GM23338 (cell line): ENCODE measurements at regions not wholly inside any gene's neighbourhood (a gene's known extent, or its start where the extent isn't known, plus 50 kb on each side); places are given as distances from the start of the nearest gene placed in this dataset.

Experiments used
- CREB1 ChIP-seq: fragments of 250-450 bp; sonication (Bioruptor Pico); IDR thresholded peaks from 2 replicates; pipeline ENCODE4 v1.5.0; 2020; ENCODE audit warnings: low read depth, mild to moderate bottlenecking, moderate library complexity
- EZH2 ChIP-seq: fragments of 200-600 bp; sonication (generic); IDR thresholded peaks from one replicate; pipeline ENCODE4 v1.8.0; 2017; ENCODE audit warnings: antibody characterized with exemption, mild to moderate bottlenecking, low read depth; ENCODE audit not compliant: unreplicated experiment
- EZH2phosphoT487 ChIP-seq: fragments of 200-600 bp; sonication (generic); IDR thresholded peaks from one replicate; pipeline ENCODE4 v1.8.1; 2018; ENCODE audit warnings: antibody characterized with exemption; ENCODE audit not compliant: unreplicated experiment
- JUNB ChIP-seq: IDR thresholded peaks from one replicate; pipeline ENCODE4 v1.6.1; 2016; ENCODE audit warnings: antibody characterized with exemption; ENCODE audit not compliant: unreplicated experiment
- NANOG ChIP-seq: IDR thresholded peaks from 2 replicates; pipeline ENCODE4 v1.6.1; 2016; ENCODE audit warnings: antibody characterized with exemption, borderline replicate concordance
- POLR2AphosphoS5 ChIP-seq: IDR thresholded peaks from 2 replicates; pipeline ENCODE4 v1.6.1; 2016; ENCODE audit warnings: antibody characterized with exemption, low read depth
- STAT1 ChIP-seq: IDR thresholded peaks from one replicate; pipeline ENCODE4 v1.6.1; 2016; ENCODE audit warnings: antibody characterized with exemption; ENCODE audit not compliant: unreplicated experiment
- ZNF114 ChIP-seq: fragments of 250-450 bp; sonication (Bioruptor Pico); IDR thresholded peaks from 2 replicates; pipeline ENCODE4 v1.5.0; 2020; ENCODE audit warnings: mild to moderate bottlenecking, moderate library complexity
- ZNF331 ChIP-seq: fragments of 250-450 bp; sonication (Bioruptor Pico); IDR thresholded peaks from 2 replicates; pipeline ENCODE4 v1.5.0; 2020; ENCODE audit warnings: low read depth, mild to moderate bottlenecking, moderate library complexity
- TF ChIP-seq, protein P1 (sequence below), 2 experiments: fragments of 200-600 bp in 1 of 2; sonication (generic) in 1 of 2; conservative IDR thresholded peaks; 2 replicates each; pipeline versions ENCODE4 v1.5.1 to v1.6.1; 2016 to 2017; ENCODE audit warnings: antibody characterized with exemption in 2 of 2, low read depth in 2 of 2, mild to moderate bottlenecking in 2 of 2, moderate library complexity in 1 of 2
- TF ChIP-seq, protein P2 (sequence below): IDR thresholded peaks from one replicate; pipeline ENCODE4 v1.6.1; 2018; ENCODE audit warnings: antibody characterized with exemption; ENCODE audit not compliant: unreplicated experiment
- TF ChIP-seq, protein P3 (sequence below): fragments of 250-450 bp; sonication (Bioruptor Pico); IDR thresholded peaks from 2 replicates; pipeline ENCODE4 v1.5.0; 2020; ENCODE audit warnings: mild to moderate bottlenecking, moderate library complexity

DNA sequence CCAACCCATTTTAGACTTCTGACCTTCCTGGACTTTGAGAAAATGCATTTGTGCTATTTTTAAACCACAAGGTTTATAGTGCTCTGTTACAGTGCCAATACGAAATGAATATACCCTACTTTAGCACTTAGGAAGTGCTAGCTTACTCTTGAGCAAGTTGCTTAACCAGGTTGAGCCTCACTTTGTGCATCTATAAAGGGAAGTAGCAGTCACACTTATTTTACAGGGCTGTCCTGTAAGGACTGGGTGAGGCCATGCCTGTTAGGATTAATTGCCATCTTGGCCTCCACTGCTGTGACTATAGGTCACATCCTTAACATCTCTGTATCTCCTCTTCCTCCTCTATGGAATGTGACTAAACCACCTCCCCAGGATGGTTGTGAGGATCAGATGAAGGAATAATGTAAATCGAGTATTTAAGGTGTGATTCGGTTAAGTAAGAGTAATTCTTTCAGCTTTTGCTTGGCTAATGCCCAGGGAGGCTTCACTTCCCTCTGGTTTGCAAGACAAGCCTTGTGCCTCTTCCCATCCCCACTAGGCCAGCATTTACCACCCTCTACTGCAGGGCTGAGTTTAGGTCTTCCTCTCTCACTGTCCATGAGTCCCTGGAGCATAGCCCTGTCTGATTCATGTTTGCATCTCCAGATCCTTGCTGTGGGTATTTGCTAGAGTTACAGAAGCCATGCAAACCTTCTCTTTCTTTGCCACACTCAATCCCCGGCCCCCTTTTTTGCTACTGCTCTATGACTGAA, 341.2 kb downstream of the ZNF521 start:
- TF ChIP-seq, protein P1, sequence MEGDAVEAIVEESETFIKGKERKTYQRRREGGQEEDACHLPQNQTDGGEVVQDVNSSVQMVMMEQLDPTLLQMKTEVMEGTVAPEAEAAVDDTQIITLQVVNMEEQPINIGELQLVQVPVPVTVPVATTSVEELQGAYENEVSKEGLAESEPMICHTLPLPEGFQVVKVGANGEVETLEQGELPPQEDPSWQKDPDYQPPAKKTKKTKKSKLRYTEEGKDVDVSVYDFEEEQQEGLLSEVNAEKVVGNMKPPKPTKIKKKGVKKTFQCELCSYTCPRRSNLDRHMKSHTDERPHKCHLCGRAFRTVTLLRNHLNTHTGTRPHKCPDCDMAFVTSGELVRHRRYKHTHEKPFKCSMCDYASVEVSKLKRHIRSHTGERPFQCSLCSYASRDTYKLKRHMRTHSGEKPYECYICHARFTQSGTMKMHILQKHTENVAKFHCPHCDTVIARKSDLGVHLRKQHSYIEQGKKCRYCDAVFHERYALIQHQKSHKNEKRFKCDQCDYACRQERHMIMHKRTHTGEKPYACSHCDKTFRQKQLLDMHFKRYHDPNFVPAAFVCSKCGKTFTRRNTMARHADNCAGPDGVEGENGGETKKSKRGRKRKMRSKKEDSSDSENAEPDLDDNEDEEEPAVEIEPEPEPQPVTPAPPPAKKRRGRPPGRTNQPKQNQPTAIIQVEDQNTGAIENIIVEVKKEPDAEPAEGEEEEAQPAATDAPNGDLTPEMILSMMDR (conservative IDR thresholded peaks at IDR 0.05; ENCODE audit: low read depth in 2 of 2), result no peak
- TF ChIP-seq POLR2AphosphoS5 (no peak), EZH2phosphoT487 (no peak), JUNB (no peak), EZH2 (no peak), ZNF331 (CRISPR knock-in tag) (no peak), CREB1 (CRISPR knock-in tag) (no peak), NANOG (no peak), STAT1 (no peak), ZNF114 (CRISPR knock-in tag) (no peak)
- TF ChIP-seq, protein P2, sequence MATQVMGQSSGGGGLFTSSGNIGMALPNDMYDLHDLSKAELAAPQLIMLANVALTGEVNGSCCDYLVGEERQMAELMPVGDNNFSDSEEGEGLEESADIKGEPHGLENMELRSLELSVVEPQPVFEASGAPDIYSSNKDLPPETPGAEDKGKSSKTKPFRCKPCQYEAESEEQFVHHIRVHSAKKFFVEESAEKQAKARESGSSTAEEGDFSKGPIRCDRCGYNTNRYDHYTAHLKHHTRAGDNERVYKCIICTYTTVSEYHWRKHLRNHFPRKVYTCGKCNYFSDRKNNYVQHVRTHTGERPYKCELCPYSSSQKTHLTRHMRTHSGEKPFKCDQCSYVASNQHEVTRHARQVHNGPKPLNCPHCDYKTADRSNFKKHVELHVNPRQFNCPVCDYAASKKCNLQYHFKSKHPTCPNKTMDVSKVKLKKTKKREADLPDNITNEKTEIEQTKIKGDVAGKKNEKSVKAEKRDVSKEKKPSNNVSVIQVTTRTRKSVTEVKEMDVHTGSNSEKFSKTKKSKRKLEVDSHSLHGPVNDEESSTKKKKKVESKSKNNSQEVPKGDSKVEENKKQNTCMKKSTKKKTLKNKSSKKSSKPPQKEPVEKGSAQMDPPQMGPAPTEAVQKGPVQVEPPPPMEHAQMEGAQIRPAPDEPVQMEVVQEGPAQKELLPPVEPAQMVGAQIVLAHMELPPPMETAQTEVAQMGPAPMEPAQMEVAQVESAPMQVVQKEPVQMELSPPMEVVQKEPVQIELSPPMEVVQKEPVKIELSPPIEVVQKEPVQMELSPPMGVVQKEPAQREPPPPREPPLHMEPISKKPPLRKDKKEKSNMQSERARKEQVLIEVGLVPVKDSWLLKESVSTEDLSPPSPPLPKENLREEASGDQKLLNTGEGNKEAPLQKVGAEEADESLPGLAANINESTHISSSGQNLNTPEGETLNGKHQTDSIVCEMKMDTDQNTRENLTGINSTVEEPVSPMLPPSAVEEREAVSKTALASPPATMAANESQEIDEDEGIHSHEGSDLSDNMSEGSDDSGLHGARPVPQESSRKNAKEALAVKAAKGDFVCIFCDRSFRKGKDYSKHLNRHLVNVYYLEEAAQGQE, result no peak
- TF ChIP-seq, protein P3, sequence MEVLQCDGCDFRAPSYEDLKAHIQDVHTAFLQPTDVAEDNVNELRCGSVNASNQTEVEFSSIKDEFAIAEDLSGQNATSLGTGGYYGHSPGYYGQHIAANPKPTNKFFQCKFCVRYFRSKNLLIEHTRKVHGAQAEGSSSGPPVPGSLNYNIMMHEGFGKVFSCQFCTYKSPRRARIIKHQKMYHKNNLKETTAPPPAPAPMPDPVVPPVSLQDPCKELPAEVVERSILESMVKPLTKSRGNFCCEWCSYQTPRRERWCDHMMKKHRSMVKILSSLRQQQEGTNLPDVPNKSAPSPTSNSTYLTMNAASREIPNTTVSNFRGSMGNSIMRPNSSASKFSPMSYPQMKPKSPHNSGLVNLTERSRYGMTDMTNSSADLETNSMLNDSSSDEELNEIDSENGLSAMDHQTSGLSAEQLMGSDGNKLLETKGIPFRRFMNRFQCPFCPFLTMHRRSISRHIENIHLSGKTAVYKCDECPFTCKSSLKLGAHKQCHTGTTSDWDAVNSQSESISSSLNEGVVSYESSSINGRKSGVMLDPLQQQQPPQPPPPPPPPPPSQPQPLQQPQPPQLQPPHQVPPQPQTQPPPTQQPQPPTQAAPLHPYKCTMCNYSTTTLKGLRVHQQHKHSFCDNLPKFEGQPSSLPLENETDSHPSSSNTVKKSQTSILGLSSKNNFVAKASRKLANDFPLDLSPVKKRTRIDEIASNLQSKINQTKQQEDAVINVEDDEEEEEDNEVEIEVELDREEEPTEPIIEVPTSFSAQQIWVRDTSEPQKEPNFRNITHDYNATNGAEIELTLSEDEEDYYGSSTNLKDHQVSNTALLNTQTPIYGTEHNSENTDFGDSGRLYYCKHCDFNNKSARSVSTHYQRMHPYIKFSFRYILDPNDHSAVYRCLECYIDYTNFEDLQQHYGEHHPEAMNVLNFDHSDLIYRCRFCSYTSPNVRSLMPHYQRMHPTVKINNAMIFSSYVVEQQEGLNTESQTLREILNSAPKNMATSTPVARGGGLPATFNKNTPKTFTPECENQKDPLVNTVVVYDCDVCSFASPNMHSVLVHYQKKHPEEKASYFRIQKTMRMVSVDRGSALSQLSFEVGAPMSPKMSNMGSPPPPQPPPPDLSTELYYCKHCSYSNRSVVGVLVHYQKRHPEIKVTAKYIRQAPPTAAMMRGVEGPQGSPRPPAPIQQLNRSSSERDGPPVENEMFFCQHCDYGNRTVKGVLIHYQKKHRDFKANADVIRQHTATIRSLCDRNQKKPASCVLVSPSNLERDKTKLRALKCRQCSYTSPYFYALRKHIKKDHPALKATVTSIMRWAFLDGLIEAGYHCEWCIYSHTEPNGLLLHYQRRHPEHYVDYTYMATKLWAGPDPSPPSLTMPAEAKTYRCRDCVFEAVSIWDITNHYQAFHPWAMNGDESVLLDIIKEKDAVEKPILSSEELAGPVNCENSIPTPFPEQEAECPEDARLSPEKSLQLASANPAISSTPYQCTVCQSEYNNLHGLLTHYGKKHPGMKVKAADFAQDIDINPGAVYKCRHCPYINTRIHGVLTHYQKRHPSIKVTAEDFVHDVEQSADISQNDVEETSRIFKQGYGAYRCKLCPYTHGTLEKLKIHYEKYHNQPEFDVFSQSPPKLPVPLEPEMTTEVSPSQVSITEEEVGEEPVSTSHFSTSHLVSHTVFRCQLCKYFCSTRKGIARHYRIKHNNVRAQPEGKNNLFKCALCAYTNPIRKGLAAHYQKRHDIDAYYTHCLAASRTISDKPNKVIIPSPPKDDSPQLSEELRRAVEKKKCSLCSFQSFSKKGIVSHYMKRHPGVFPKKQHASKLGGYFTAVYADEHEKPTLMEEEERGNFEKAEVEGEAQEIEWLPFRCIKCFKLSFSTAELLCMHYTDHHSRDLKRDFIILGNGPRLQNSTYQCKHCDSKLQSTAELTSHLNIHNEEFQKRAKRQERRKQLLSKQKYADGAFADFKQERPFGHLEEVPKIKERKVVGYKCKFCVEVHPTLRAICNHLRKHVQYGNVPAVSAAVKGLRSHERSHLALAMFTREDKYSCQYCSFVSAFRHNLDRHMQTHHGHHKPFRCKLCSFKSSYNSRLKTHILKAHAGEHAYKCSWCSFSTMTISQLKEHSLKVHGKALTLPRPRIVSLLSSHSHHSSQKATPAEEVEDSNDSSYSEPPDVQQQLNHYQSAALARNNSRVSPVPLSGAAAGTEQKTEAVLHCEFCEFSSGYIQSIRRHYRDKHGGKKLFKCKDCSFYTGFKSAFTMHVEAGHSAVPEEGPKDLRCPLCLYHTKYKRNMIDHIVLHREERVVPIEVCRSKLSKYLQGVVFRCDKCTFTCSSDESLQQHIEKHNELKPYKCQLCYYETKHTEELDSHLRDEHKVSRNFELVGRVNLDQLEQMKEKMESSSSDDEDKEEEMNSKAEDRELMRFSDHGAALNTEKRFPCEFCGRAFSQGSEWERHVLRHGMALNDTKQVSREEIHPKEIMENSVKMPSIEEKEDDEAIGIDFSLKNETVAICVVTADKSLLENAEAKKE (CRISPR knock-in tag), result no peak
